ENCODE measurements at regions not wholly inside any gene's neighbourhood (a gene's known extent, or its start where the extent isn't known, plus 50 kb on each side); places are given as distances from the start of the nearest gene placed in this dataset.
A peak's percentile ranks its signal among the peaks of the same experiment; 100 is the strongest.
"Not testable (repeated sequence)": the region's sequence is repeated elsewhere in the genome, so short reads cannot be mapped to it uniquely, and the experiment has no call there.

DNA sequence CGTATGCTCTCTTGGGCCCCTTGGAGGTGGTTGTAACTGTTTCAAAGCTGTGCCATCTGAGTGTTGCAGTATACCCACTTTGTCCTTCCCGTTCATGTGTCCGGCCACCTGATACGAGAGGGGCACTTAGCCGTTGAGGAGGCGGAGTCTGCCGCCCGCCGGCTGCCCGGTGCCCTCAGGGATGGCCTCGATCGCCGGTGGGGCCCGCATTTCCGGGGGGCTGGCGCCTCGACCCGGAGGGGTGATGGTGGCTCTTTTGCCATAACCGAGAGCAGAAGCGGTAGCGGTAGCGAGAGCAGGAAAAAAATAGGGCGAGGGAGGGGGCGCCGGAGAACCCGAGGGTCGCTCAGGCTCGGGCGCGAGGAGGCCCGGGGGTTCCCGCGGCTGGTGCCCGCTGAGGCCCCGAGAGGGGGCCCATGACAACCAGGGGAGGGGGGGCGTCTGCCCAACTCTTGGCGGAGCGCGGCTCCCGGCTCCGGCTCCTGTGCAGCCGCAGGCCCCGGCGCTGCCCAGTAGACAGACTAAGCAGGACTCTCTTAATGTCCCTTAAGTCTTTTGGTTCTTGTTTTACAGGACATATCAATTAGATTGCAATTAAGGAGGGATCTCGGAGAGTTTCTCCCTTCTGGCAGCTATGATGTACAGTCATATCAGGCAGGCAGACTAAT lies 342.7 kb upstream of the SGCG start:
- no peak for DNase-seq (ENCODE audit: low spot score)

- no peak for DNase-seq (ENCODE audit: low spot score)
These were observed 340.9 kb upstream of the SGCG start for GRCh38 chr13:22839603-22840530.

GRCh38 chr13:22846551-22846950 lies 334.2 kb upstream of the SGCG start:
- no peak for DNase-seq (ENCODE audit: low spot score)

GRCh38 chr13:22848539-22849052 lies 332.2 kb upstream of the SGCG start:
- peak; percentile 69 for DNase-seq (ENCODE audit: low spot score)

- DNase-seq (ENCODE audit: low spot score): no peak
These were observed 324.9 kb upstream of the SGCG start for GRCh38 chr13:22855926-22856325.

DNA sequence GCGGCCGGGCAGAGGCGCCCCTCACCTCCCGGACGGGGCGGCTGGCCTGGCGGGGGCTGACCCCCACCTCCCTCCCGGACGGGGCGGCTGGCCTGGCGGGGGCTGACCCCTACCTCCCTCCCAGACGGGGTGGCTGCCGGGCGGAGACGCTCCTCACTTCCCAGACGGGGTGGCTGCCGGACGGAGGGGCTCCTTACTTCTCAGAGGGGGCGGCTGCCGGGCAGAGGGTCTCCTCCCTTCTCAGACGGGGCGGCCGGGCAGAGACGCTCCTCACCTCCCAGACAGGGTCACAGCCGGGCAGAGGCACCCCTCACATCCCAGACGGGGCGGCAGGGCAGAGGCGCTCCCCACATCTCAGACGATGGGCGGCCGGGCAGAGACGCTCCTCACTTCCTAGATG lies 321.8 kb upstream of the SGCG start:
- DNase-seq (ENCODE audit: low spot score): not testable (repeated sequence)

DNA sequence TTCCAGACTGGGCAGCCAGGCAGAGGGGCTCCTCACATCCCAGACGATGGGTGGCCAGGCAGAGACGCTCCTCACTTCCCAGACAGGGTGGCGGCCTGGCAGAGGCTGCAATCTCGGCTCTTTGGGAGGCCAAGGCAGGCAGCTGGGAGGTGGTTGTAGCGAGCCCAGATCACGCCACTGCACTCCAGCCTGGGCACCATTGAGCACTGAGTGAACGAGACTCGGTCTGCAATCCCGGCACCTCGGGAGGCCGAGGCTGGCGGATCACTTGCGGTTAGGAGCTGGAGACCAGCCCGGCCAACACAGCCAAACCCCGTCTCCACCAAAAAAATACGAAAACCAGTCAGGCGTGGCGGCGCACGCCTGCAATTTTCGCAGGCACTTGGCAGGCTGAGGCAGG lies 321.4 kb upstream of the SGCG start:
- not testable (repeated sequence) for DNase-seq (ENCODE audit: low spot score)

DNA sequence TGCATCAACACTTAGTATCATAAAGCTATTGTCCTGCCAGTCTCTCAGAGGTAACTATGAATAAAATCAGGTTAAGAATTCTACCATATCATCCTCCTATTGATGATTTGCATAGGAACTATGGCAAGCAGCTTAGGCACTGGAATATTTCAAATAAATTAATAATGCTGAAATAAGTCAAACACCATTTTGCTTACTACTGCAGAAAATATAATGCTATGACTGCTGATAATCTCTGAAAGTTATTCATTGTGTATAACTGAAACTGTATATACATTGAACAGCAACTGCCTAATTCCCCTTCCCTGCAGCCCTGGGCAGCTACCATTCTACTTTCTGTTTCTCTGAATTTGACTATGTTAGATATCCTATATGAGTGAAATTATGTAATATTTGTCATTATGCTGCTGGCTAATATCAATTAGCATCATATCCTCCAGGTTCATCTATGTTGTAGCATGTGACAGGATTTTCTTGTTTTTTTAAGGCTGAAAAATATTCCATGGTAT lies 318.8 kb upstream of the SGCG start:
- no peak for DNase-seq (ENCODE audit: low spot score)

DNA sequence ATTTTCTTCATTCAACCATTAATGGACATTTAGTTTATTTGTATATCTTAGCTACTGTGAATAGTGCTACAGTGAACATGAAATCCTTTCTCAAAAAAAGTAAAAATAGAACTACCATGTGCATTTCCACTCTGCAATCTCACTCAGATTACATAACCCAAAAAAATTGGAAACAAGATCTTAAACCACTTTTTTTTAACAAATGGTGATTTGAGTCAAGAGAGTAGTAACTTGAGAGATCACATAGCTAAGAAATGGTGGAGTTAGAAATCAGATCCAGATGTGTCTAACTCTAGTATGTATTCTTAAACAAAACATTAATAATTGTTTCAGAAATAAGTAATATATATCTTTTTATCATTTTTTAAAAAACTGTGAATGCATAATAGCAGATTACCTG lies 318.3 kb upstream of the SGCG start:
- DNase-seq (ENCODE audit: low spot score): no peak

DNA sequence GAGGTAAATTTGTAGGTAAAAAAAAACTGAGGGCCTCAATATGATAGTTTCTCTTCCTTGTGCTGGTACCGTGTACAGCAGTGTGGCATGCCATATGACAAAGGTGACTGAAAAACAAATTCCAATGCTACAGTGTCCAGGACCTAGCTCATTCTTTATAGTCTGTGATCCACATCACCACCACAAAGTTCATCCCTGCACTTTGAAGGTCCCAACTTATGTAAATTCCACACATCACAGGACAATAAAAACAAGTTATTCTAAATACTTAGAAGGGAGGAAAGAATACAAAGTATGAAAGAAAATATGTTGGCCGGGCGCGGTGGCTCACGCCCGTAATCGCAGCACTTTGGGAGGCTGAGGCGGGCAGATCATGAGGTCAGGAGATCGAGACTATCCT lies 314.6 kb upstream of the SGCG start:
- no peak for DNase-seq (ENCODE audit: low spot score)

DNA sequence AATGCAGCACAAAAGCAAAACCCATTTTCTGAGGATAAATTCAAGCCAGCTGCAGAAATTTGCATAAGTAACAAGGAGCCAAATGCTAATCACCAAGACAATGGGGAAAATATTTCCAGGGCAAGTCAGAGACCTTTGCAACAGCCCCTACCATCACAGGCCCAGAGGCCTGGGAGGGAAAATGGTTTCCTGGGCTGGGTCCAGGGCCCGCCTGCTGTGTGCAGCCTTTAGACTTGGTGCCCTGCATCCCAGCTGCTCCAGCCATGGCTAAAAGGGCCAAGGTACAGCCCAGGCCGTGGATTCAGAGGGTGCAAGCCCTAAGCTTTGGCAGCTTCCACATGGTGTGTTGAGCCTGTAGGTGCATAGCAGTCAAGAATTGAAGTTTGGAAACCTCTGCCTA lies 309.5 kb upstream of the SGCG start:
- DNase-seq (ENCODE audit: low spot score): no peak

- no peak for DNase-seq (ENCODE audit: low spot score)
These were observed 305.9 kb upstream of the SGCG start for GRCh38 chr13:22874839-22875238.

GRCh38 chr13:22877421-22877820 lies 303.4 kb upstream of the SGCG start:
- DNase-seq (ENCODE audit: low spot score): no peak

DNA sequence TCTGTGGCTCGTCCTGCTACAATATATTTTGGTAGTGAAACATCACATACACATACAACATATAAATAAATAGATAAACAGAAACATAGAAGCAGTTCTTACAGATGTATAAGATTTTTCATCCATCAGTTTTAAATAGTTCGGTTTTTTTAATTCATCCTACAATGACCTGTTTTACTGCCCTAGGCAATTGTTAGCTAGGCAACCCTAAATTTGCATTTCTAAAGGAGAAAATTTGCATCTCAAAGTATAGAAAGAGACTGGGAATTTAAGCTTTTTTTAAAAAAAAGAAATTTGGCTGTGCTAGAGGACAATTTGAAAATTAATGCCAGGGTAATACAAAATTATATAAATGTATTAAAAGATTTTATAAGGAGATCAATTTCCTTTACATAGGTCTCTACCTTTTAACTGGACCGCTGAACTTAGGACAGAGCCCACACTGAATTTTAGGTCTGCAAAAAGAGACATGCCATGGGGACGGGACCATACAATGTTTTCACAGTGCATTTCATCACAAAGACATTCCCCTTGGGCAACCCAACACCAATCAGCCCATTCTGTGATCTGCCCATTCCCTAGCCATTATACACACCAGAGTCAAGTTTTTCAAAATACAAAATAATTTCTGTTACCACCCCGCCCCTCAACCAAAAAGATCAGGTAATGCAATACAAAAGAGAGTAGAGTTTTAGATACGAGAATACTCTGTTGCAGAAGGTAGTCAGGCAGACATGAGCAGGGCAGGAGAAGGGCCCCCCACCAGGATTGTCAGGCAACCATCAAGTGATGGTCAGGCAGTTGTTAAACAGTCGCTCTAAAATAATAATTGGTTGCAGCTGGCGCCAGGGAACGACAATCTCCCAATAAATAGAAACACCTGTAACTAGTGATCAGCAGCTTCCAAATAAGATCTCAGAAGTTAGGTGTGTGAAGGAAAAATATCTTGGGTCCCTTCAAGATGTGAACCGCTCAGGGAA lies 299.7 kb upstream of the SGCG start:
- DNase-seq (ENCODE audit: low spot score): no peak

GRCh38 chr13:22881721-22882608 lies 298.8 kb upstream of the SGCG start:
- not testable (repeated sequence) for DNase-seq (ENCODE audit: low spot score)

DNA sequence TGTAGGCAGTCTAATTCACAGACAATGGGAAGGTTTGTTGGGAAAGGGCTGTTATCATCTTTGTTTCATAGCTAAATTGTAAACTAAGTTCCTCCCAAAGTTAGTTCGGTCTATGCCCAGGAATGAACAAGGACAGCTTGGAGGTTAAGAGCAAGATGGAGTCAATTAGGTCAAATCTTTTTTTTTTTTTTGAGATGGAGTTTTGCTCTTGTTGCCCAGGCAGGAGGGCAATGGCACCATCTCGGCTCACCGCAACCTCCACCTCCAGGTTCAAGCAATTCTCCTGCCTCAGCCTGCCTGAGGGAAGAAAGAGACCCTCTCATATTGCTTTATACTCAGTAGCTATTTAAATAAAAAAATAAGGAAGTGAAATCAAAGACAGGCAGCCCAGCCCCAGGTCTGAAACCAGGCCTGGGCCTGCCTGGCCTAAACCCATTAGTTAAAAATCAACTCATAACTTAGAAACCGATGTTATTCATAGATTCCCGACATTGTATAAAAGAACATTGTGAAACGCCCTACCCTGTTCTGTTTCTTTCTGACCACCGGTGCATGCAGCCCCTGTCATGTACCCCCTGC lies 297.4 kb upstream of the SGCG start:
- no peak for DNase-seq (ENCODE audit: low spot score)

DNA sequence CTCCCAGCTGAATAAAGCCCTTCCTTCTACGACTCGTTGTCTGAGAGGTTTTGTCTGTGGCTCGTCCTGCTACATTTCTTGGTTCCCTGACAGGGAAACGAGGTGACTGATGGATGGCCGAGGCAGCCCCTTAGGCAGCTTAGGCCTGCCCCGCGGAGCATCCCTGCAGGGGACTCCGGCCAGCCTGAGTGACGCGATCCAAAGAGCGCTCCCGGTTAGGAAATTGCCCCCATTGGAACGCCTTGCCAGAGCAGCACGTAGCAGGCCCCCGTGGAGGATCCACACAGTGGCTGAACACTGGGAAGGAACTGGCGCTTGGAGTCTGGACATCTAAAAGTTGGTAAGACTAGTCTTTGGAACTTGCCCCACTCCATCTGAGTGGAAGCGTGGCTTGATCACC lies 296.8 kb upstream of the SGCG start:
- no peak for DNase-seq (ENCODE audit: low spot score)

GRCh38 chr13:22886061-22886460 lies 294.7 kb upstream of the SGCG start:
- DNase-seq (ENCODE audit: low spot score): not testable (repeated sequence)

- not testable (repeated sequence) for DNase-seq (ENCODE audit: low spot score)
These were observed 291.4 kb upstream of the SGCG start for GRCh38 chr13:22889376-22889775.

DNA sequence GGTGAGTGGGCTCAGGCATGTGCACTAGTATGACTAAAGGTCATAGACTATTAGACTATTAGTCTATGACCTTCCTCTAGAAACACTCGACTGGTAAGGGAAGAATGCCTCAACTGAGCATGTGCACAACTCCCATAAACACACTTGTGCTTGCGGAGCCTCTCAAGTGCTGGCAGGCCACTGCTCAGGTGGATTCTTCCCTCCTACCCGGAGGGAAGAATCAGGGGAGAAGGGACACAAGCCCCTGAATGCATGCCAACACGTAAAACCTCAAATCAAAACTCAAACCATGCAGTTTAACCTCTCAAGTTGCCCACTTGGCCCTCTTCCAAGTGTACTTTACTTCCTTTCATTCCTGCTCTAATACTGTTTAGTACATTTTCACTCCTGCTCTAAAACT lies 287.6 kb upstream of the SGCG start:
- no peak for DNase-seq (ENCODE audit: low spot score)
